GM18511 (cell line): ENCODE measurements at regions not wholly inside any gene's neighbourhood (a gene's known extent, or its start where the extent isn't known, plus 50 kb on each side); places are given as distances from the start of the nearest gene placed in this dataset.

Source experiments
- ATAC-seq: cut with Tn5 transposase; IDR thresholded peaks from one replicate; pipeline ENCODE4 v1.9.1; 2021; ENCODE audit warnings: mild to moderate bottlenecking, moderate library complexity; ENCODE audit not compliant: unreplicated experiment

- no peak for ATAC-seq
These were observed 224.1 kb downstream of the ALX1 start for GRCh38 chr12:85504164-85504563.

DNA sequence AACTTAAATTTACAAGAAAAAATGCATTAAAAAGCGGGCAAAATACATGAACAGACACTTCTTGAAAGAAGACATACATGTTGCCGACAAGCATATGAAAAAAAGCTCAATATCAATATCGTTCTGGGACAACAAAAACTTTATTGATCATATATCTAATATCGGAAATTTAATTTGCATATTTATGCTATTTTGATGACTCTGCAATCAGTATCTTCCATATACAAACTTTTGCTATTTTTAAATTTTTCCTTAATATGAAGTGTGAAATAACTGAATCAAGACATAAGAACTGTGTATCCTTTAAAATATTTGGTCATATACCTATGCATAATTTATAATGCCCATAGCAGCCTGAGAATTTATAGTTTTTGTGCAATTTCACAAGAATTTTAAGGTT is 224.6 kb downstream of the ALX1 start:
- no peak for ATAC-seq

GRCh38 chr12:85507456-85507855 is 227.4 kb downstream of the ALX1 start:
- ATAC-seq: no peak

DNA sequence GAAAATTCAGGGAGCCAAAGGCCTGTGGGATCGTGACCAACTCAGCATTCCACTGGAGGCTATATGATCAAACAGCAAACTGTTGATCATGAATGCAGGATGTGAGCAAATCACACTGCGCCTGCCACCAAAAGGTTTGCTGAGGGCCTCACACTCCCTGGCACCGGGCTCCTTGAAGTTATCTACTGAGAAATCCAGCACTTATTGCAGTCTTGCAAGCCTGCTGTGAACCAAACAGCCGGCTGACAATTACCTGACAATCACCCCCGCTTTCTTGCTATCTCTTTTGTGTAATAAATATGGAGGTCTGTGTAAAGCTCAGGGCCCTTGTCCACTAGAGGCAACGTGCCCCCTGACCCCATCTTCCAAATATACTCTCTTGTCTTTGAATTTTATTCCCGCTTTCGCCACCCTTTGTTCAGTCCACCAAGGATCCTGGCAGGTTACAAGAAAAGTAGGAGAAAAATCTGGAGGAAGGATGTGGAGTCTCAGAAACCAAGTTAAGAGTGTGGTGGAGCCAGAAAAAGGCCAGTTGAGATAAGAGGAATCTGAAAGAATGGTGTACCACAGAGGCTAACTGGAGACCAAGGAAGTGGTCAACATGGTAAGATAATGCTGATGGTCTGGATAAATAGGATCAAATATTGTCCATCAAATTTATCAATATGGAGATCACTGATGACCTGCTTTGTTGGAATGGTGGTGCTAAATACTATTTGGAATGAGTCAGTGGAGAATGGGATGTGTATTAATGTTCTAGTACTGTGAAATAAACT is 229.2 kb downstream of the ALX1 start:
- peak; percentile 44 for ATAC-seq

- peak; percentile 96 for ATAC-seq
These were observed 229.8 kb downstream of the ALX1 start for GRCh38 chr12:85509857-85510256.

- no peak for ATAC-seq
These were observed 236.0 kb downstream of the ALX1 start for GRCh38 chr12:85516039-85516438.

- ATAC-seq: no peak
These were observed 236.8 kb downstream of the ALX1 start for GRCh38 chr12:85516667-85517325.

DNA sequence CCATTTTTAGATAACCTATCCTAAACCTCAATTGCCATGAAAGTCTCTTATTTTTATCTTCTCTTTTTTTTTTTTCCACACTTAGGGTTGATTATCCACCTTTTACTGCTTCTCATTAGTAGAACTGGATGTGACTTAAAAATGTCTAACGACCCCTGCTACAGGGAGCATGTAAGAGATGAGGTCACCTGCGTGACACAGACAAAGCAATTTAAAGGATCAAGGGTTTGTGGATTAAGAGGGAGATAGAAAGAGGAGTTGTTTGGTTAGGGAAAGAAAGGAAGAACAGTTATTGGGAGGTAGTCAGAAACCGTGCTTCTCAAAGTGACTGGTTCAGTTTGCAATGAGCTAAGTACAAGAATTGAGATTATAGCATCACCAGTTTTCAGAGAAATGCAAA is 239.1 kb downstream of the ALX1 start:
- ATAC-seq: no peak

- ATAC-seq: no peak
These were observed 243.2 kb downstream of the ALX1 start for GRCh38 chr12:85523197-85523596.

DNA sequence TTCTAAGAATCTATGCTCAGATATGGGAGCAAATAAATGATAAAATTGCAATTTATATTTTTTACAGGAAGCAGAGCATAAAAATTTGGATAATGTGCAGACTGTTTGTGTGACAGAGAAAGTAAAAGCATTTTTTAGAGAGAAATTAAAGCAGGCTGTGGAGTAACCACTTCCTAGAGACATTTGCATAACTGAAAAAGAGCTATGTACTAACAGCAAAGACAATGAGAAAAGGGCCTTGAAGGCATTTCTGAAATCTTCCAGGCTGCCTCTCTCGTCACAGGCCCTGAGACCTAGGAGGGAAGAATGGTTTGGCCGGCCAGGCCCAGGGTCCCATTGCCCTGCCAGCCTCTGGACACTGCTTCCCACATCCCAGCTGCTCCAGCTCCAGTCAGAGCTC is 247.2 kb downstream of the ALX1 start:
- ATAC-seq: peak; percentile 71

DNA sequence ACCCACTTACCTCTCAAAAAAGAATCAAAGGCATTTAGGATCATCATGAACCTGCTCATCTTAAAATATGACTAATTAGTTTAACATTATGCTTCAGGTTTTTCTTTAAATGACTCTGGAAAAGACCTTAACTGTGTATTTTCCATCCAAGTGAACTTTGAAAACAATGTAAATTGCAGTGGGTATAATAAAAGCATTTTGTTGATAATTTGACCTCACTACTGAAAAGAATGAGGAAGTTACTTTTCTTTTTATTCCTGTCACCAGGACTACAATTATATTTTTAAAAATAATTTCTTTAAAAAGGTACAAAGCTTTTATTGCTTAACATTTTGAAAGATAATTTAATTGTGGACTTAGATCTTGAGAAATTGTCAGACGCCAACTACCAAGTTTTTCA is 249.9 kb downstream of the ALX1 start:
- no peak for ATAC-seq

- no peak for ATAC-seq
These were observed 250.4 kb downstream of the ALX1 start for GRCh38 chr12:85530456-85530855.

DNA sequence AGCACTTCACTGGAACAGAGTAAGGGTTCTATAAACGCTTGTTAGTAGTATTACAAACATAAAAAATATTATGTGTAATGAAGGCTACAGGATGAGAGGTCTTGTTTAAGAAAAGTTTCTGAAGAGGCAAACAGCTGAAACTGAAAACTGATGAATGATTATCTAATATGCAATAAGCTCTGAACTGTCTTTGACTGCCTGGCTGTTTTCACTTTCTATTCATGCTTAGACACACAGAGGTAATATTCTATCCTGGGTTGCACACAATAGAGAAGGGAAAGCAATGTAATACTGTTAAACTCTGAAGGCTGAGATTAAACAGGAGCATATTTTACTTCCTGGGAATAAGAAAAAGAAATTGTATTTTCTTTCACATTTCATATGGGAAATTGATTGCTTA is 251.3 kb downstream of the ALX1 start:
- ATAC-seq: peak; percentile 88

- ATAC-seq: no peak
These were observed 269.6 kb downstream of the ALX1 start for GRCh38 chr12:85549640-85550039.

- no peak for ATAC-seq
These were observed 270.9 kb downstream of the ALX1 start for GRCh38 chr12:85550924-85551323.

DNA sequence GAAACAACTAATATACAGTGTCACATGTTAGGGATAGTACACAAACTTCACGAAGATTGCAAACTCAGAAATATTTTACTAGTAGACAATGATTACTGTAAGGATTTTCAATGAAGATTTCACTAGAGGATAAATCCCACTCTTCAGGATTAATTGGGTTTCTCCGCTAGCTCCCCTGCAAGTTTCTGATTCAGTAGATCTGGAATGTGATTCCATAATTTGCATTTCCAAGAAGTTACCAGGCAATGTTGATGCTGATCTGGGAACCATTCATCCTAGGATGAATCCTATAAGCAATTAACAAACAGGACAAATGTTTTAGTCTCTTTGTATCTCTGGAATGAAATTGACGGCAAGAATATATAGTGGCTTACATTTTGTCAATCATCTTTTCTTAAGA is 272.4 kb downstream of the ALX1 start:
- no peak for ATAC-seq

DNA sequence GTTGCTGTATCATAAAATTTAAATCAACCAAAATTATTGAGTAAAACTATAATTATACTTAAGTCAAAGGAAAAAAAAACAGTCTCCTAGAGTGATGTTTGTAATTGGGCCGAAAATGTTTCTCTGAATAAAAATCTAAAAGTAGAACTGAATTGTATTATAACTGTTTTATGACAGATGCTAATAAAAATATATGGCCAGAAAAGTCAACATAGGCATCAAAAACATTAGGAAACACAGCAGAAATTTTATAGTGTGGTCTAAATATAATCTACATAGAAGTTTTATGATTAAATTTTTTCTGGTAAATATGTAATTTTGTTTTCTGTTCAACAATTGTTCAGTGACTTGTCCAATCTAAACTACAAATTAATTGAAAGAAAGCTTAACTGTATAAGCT is 277.8 kb downstream of the ALX1 start:
- no peak for ATAC-seq

- ATAC-seq: peak; percentile 40
These were observed 277.5 kb downstream of the RASSF9 start for GRCh38 chr12:85558684-85559083.

DNA sequence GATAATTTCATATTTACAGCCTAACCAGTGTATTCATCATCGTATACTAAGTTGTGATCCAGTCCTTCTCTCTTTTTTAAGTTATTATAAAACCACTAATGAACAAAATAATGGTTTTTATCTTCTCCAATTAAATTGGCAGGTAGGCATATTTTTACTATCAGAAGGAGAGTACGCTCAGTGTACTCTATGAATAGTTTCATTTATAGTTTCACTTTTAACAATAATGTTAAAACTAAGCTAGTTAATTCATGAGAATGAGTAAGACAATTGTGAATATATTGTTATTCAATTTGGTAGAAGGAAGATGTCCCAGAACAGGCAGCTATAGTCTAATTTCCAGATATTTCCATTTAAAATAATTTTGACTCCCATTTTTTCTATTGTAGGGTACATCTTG is 277.1 kb downstream of the RASSF9 start:
- peak; percentile 59 for ATAC-seq

GRCh38 chr12:85559536-85559935 is 276.7 kb downstream of the RASSF9 start:
- ATAC-seq: no peak

GRCh38 chr12:85562765-85563164 is 273.4 kb downstream of the RASSF9 start:
- no peak for ATAC-seq

DNA sequence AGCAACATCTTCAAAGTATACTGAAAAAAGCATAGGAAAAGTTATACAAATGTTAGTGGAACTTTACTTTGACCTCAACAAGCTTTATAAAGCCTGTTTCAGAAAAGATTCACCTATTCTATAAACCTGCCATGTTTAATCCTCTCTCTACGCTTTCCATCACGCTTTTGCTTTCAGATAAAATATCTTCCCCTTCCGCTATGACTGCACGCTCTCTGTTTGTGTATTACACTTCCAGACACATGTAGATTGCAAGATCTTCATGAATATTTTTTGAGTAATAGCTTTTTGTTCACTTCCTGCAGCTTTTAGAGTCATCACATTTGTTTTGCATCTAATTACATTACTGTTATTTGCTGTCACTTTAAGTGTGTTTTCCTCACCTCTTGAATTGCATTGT is 271.4 kb downstream of the RASSF9 start:
- ATAC-seq: no peak
